Hypothalamus (tissue), 51 donors: ENCODE measurements at regions not wholly inside any gene's neighbourhood (a gene's known extent, or its start where the extent isn't known, plus 50 kb on each side); places are given as distances from the start of the nearest gene placed in this dataset.

Source experiments
- DNase-seq, 51 donors: peaks; one replicate each; lab custom pipeline; 2025; lab: John Stamatoyannopoulos, UW

DNA sequence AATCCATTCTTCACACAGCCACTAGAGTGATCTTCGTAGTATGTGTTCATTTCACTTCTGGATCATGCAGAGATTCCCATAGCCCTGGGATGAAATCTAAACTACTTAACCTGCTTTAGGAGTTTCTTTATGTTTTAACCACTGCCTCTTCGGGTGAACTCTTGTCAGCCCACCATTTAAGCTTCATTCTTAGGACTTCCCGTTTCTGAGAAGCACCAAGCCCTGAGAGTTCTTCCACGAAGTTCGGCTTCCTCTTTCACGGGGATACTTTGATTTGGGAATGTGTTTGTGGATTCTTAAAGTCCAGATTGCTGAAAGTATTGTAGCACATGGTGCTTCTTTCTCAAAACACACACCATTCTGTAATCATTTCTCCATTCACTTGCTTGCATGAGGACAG, 205.0 kb downstream of the UBE2E3 start:
- no peak for DNase-seq

DNA sequence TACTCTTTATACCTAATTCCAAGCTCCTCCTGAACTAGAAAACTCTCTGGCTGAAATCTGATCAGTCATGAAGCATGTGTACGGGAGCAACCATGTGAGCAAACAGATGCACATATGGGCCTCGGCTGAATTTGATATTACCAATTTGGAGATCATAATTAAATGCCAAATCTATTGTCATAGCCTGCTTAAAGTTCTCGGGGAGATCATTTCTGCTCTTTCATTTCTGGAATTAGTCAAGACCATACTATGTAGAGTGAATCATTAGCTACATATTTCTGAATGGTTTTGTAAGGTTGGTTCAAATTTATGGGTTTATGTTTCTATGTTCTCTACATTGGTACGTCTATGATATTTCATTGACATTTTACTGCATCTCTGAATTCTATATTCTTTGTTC, 205.5 kb downstream of the UBE2E3 start:
- no peak for DNase-seq

GRCh38 chr2:181188605-181189004, 208.2 kb downstream of the UBE2E3 start:
- no peak for DNase-seq

GRCh38 chr2:181189951-181190350, 209.5 kb downstream of the UBE2E3 start:
- no peak for DNase-seq

- DNase-seq = no peak
These were observed 210.3 kb downstream of the UBE2E3 start for GRCh38 chr2:181190711-181191110.

- DNase-seq = no peak
These were observed 213.1 kb downstream of the UBE2E3 start for GRCh38 chr2:181193550-181193949.

DNA sequence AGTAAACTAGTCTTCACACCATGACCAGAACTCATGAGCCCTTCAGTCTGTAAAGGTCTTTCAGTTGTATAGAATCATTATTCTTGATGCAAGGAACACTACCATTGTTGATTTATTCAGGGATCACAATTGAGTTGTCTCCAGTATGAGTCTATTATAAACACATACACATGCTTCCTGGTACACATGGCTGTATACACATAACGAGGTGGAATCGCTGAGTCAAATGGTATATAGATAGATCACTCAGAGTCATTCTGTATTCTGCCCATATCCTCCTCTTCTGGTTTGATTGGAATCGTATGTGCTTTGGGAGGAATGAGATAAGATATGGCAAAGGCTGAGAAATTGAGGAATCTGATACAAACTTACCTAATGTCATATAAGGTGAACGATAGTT, 216.0 kb downstream of the UBE2E3 start:
- no peak for DNase-seq

DNA sequence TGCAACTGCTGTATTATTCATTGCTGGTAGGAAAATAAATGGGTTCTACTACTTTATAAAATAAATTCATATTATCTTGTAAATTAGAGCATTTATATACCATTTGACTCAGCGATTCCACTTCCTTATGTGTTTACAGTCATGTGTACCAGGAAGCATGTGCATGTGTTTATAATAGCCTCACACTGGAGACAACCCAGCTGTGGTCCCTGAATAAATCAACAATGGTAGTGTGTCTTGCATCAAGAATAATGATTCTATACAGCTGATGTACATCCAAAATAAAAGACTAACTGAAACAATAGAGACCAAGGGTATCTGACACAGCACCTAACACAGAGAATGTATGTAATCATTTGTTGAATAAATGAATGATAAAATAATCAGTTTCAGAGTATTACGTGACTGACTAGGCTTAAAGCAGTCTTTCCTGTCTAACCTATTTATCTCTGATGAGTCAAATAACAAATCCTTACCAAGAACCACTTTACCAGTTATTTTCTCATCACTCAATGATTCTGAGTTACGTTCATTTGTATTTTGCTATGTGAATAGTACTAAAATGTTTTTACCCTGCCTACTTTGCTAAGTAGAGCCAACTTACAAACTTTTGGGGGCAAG, 216.8 kb downstream of the UBE2E3 start:
- DNase-seq = no peak

GRCh38 chr2:181198183-181198864, 217.9 kb downstream of the UBE2E3 start:
- no peak for DNase-seq

DNA sequence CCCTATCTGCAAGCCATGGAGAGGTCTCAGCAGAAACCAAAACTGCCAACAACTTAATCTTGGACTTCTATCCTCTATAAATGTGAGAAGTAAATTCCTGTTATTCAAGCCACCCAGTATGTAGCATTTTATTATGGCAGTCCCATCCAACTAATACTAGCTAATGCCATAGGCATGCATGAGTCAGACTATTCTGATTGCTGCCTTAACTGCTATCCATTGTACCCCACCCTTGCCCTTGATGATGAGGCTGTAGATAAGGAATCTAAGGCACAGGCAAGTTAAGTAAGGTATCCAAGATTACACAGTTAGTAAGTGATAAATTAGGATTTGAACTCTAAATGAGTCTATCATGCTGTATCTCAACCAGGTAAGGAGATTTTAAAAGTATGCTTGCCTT, 223.0 kb downstream of the UBE2E3 start:
- DNase-seq = no peak

- DNase-seq = no peak
These were observed 223.5 kb downstream of the UBE2E3 start for GRCh38 chr2:181203916-181204315.

- no peak for DNase-seq
These were observed 238.0 kb downstream of the UBE2E3 start for GRCh38 chr2:181218401-181218821.

DNA sequence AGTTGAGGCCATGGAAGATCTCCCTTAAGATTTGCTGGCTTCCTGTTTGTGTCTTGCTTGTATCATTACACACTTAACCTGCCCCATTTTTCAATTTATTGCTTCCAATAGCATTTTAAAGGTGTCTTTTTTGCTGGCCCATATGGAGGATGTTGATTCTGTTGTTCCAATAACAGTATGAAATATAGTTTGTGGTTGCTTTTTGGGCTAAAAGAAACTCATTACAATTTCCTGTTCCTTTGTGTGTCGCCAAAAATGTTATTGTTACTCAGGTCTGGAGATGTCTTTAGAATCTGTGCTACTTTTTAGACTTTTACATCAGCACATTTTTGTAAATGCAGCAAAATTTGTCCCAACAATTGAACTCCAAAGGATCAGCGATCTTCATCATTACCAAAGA, 234.0 kb upstream of the ITGA4 start:
- no peak for DNase-seq

GRCh38 chr2:181224866-181225265, 232.3 kb upstream of the ITGA4 start:
- DNase-seq = no peak

DNA sequence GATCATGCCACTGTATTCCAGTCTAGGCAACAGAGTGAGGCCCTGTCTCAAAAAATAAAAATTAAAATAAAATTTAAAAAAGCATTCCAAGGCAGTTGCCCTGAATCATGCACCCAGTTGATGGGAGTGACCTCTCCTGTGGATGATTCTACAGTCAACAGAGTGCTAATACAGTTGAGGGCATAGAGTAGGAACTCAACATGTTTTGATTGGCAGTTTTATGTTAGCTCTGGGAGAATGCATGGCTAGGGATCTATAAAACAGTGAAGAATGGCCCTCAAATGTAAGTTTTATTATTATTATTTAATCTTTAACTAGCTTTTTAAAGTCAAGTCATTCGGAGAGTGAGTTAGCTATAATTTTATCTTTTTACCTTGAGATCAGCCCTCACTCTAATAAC, 228.5 kb upstream of the ITGA4 start:
- no peak for DNase-seq

- DNase-seq = no peak
These were observed 226.0 kb upstream of the ITGA4 start for GRCh38 chr2:181231151-181231550.

DNA sequence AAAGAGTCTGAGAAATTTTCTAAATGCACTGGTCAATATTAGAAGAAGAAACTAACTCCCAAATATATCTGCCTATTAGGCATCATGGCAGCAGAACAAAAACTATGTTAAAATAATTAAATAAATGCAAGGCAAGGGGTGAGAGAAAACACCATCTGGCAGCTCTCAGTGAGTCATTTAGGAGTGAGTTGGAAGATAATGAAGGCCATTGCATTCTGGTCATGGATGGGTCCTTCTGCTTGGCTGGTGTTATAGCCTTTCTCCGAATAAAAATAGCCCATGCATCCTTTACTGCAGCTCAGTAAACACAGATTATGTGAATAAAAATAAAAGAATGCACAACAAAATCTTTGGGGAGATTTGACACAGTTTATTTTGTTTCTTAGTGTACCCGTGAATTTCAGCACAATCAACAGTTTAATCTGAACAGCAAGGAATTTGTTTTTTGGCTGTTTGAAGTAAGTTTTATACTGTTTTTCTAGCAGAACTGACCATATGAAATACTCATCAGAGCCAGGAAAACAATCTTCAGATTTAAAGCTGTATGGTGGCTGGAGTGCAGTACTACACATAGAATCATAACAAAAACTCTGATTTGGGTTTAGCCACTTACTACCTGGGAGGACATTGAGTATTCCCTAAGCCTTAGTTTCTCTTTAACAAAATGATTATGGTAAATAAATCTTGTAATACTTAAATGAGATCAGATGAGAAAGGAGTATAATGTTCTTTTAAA, 225.1 kb upstream of the ITGA4 start:
- no peak for DNase-seq

GRCh38 chr2:181234487-181234891, 222.7 kb upstream of the ITGA4 start:
- no peak for DNase-seq

DNA sequence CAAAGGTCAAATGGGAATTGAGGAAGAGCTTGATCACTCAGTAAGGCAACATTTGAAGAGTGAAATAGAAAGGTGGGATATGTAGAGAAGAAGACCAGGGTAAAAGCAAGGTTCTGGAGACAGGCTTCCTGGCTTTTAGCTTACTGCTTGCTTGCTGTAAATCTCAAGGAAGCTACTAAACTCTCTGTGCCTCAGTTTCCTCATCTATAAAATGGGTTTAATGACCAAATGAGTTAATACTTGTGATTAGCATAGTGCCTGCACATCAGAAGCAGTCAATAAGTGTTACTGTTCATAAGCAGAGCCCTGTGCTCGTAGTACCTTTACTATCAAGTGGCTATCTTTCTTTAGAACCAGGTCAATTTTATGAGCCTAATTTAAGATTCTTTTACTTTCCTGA, 222.2 kb upstream of the ITGA4 start:
- DNase-seq = no peak

GRCh38 chr2:181235683-181236459, 221.3 kb upstream of the ITGA4 start:
- no peak for DNase-seq

DNA sequence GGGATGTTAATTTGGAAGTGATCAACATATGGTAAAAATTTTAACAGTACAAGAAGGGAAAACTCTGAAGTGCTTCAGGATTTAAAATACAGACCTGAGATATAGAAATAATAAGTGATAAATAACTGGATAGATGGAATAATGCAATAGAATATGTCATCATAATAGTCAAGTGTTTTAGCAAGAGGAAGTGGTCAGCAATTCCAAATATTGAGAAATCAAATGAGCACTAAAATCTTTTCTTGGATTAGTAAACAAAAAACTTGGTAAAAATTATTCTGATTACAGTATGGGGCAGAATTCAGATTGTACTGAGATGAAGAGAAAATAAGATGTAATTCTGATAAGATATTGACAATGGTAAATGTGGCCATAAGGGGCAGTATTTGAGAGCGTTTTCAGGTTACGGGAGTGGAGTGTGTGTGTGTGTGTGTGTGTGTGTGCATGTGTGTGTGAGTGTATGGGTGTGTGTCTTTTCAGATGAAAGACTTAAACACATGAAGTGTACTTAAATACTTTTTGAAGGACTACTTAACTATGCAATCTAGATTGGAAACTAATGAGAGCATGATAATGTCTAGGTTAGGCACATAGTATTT, 217.9 kb upstream of the ITGA4 start:
- no peak for DNase-seq
